ENCODE measurements at regions not wholly inside any gene's neighbourhood (a gene's known extent, or its start where the extent isn't known, plus 50 kb on each side); places are given as distances from the start of the nearest gene placed in this dataset.

DNA sequence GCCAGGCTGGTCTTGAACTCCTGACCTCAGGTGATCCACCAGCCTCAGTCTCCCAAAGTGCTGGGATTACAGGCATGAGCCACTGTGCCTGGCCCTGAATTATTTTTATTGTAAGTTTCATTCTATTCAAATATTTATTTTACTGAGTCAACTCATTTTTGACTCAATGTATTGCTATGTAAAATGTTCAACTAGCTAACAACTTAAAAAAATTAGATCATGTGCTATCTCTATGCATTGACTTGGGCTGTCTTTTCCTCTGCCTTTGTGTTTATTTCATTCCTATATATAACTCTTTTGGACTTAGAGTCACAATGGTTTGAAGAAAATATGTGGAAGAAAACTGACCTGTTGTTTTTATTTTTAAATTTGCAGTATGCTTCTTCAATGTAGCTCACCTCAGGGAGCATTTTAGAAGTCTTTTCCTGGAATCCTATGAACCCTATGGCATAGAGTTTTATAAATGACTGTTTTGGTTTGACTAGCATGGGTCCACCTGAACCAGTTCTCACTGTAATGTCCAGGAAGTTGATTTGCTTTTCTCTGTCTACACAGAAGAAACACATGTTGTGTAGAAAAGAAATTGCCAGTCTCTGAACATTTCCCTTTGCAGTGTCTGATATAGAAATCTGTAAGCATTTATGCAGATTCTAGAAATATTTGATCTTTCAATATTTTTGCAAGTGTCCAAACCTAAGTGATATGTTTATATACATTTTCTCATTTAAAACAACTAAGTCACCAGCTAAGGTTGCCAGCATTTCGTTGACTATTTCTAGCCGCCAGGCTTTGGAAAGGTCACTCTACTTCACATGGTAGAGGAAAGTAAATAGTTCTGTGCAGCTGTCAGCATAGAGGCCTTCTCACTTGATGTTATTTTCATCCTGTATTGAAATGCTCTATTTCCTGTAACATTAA, 138.8 kb downstream of the PCSK1 start:
- TF ChIP-seq, protein P1, sequence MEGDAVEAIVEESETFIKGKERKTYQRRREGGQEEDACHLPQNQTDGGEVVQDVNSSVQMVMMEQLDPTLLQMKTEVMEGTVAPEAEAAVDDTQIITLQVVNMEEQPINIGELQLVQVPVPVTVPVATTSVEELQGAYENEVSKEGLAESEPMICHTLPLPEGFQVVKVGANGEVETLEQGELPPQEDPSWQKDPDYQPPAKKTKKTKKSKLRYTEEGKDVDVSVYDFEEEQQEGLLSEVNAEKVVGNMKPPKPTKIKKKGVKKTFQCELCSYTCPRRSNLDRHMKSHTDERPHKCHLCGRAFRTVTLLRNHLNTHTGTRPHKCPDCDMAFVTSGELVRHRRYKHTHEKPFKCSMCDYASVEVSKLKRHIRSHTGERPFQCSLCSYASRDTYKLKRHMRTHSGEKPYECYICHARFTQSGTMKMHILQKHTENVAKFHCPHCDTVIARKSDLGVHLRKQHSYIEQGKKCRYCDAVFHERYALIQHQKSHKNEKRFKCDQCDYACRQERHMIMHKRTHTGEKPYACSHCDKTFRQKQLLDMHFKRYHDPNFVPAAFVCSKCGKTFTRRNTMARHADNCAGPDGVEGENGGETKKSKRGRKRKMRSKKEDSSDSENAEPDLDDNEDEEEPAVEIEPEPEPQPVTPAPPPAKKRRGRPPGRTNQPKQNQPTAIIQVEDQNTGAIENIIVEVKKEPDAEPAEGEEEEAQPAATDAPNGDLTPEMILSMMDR (conservative IDR thresholded peaks at IDR 0.05 in 1 of 2, IDR thresholded peaks at IDR 0.05 in 1 of 2; ENCODE audit: extremely low read depth in 1 of 2, insufficient read depth in 1 of 2, low read depth in 1 of 2, low read length in 2 of 2), result no peak
- no peak for TF ChIP-seq EZH2 (IDR thresholded peaks at IDR 0.05; ENCODE audit: borderline replicate concordance, low read length)

Measured in mammary epithelial cell (primary cell).